Iris pigment epithelial cell (primary cell): ENCODE measurements at regions not wholly inside any gene's neighbourhood (a gene's known extent, or its start where the extent isn't known, plus 50 kb on each side); places are given as distances from the start of the nearest gene placed in this dataset.

Experiments
- DNase-seq: peaks from one replicate; pipeline ENCODE4 v3.0.0-alpha.2; 2011; ENCODE audit warnings: low read depth

DNA sequence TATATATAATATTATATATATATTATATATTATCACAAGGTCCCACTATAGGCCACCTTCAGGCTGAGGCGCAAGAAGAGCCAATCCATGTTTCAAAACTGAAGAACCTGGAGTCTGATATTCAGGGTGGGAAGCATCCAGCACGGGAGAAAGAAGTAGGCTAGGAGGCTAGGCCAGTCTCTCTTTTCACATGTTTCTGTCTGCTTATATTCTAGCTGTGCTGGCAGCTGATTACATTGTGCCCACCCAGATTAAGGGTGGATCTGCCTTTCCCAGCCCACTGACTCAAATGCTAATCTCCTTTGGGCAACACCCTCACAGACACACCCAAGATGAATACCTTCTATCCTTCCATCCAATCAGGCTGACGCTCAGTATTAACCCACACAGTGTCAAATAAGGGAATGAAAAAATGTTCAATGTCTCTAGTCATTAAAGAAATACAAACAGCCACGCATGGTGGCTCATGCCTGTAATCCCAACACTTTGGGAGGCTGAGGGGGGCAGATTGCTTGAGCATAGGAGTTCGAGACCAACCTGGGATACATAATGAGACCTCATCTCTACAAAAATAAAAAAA is 135.4 kb upstream of the PCBD1 start:
- no peak for DNase-seq

DNA sequence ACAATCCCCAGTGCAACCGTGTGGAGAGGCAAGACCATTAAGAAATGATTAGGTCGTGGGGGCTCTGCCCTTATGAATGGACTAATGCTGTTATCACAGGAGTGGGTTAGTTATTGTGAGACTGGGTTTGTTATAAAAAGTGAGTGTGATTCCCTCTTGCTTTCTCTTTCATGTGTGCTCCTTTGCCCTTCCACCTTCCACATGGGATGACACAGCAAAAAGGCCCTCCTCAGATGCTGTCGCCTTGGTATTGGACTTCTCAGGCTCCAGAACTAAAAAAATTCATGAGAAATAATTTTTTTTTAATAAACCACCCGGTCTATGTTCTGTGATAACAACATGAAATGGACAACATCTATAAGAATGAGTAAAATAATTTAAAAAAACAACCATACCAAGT is 136.1 kb upstream of the PCBD1 start:
- DNase-seq, result no peak

DNA sequence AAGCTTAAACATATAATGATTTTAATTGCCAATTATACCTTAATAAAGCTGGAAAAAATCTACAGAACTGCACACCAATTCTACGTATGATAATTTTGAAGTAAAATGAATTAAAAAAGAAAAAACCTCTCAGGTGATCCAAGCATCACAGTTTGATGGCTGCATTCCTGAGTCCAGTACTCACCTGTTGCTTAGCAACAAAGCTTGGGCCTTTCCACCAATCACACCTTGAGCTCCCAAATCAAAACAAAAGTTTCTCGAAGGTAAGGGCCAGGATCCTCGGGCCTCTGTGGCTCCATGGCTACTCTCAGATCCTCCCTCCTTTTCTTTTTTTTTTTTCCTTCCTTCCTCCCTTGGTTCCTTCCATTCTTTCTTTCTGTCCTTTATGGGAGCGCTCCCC is 137.2 kb upstream of the PCBD1 start:
- DNase-seq, result no peak

DNA sequence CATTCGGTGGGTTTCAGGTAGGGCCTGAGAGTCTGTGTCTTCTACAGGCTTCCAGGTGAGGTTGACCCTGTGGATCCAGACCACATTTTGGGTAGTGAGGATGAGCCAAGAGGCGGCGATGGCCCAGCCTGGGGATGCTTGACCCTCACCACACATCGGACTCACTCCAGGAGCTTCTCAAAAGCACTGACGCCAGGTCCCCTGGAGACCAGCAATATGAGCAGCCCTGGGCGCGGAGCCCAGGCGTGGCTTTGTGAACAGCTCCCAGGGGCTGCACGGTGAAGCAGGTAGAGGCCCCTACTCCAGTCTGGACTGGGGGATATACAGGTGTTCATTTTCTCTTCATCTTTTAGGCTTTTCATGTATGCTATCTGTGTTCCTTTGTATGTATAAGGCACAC is 139.7 kb upstream of the PCBD1 start:
- DNase-seq, result no peak

DNA sequence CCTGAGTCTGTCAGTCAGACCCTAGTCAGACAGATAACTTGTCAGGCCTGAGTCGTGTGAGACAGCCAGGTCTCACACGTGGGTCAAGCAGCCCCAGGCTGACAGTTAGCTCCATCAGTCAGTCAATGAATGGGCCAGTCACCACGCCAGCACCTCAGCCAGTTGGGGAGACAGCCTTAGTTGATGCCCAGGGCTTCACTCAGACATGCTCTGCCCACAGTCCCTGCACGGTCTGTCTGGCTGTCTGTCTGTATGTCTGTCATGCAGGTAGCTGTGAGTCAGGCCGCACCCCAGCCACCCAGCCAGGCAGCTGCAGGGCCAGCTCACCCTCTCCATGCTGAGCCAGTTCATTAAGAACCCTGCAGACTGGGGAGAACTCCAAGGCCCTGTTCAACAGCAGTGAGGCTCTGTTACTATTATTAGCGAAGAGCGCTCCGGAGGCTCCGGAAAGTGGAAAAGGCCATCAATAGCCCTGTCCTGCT is 141.1 kb upstream of the PCBD1 start:
- DNase-seq, result no peak

DNA sequence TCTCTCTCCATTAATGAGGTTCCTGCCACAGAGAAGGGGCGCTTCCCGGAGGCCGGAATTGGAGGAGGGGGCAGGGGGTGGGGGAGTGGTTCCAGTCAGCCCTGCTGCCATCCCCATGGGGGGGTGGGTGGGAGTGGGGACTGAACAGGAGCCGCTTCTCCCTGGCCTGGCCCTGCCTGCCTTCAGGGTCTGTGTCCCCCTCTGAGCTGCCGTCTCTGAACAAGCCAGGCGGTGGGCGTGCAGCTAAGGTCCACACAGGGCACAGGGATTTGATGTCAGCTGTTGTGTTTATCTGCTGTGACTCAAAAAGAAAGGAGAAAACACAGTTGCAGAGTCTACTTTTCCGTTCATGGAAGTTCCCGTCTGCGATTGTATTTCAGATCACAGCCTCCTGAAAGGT is 141.5 kb upstream of the PCBD1 start:
- no peak for DNase-seq

DNA sequence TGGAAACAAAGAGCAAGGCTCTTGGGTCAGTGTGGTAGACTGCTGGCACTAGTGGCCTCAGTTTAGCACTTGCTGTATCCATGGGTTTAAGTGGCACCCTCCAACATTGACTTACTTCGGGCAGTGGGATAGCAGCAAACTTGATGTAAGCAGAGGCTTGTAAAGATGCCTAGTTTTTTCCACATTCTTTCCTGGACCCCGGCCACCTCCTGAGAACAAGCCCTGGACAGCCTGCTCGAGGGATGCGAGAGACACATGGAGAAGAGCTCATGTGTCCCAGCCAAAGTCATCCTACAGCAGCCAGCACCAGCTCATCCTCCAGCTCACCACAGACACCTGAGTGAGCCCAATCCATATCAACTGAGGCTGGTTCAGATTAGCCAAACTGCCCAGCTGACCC is 142.7 kb upstream of the PCBD1 start:
- DNase-seq, result no peak

DNA sequence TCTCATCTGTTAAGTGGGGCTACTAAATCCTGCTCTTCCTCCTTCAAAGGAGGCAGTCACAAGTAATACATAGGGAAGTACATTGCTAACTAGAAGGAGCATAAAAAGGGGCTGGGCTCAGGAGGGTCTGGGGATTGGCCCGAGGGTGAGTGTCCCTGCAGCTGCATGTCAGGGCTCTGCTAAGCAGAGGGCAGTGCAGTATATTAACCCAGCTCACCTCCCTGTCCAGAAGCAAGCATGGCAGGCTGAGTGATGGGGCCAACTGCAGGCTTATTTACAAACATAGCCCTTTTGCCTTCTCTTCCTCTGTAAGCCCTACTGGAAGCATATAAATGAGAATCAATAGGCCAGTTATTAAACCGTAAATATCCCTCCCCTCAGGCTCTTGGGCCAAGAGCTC is 143.2 kb upstream of the PCBD1 start:
- DNase-seq, result no peak

DNA sequence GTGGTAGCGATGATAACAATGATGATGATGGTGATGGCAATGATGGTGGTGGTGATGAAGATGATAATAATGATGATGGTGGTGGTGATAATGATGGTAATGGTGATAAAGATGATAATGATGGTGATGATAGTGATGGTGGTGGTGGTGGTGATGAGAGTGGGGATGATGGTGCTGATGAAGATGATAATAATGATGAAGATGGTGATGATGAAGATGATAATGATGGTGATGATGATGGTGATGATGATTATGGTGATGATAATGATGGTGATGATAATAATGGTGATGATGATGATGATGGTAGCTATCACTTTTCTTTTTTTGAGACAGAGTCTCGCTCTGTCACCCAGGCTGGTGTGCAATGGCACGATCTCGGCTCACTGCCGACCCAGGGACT is 144.5 kb upstream of the PCBD1 start:
- no peak for DNase-seq

DNA sequence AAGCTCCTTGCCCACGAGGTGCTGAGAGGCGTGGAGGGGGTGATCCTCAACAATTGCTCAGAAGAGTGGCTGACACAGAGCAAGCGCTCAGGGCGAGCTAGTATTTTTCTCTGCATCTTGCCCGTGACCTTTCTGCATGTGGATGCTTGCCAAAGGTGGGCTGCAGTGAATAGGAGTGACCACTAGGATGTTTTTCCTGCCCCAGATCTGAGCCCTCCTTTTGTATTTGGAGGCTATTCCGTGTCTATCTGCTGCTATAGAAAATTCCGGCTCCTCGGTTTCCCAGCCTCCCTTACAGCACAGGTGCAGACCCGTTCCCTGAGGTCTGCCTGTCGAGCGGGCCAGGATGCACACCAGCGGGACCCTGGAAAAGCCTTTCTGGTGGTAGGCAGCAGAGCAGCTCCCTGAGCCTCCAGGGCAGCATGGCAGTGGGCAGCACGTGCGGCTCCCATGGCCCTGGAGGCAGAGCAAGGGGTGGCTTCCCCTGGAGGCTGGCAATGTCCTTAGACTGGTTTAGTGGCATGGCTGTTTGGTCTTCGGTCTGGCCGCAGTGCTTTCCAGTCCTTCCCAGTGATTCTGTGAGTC is 145.1 kb upstream of the PCBD1 start:
- DNase-seq, result no peak

DNA sequence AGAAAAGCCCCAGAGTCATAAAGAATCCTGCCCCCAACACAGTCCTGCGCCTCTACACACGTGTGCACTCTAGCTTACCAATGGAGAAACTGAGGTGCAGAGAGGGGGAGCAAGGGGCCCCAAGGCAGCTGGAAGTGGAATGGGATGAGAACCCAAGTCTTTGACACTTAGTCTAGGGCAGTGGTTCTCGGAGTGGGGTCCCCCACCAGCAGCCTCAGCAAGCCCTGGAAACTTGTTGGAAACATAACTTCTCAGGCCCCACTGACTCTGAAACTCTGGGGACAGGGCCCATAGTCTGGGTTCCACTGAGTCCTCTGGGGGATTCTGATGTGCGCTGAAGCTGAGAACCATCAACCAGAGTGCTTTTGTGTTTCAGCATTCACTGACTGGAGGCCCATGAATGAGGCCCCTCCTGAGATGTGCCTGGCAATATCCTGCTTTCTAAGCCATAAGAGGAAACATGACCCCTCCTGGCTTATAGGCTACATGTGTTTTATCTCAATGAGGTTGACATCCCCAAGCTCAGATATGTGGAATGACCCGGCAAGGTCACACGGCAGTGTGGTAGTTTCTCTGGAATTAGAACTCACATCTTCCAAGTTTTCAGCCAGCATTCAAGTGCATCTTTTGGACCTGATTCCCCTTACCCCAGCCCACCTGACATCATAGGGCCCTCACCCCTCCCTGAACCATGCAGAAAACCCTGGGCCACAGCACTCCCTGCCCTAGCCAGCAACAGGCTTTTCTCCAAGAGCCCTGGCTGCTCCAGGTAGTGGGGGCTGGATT is 147.3 kb upstream of the PCBD1 start:
- no peak for DNase-seq

DNA sequence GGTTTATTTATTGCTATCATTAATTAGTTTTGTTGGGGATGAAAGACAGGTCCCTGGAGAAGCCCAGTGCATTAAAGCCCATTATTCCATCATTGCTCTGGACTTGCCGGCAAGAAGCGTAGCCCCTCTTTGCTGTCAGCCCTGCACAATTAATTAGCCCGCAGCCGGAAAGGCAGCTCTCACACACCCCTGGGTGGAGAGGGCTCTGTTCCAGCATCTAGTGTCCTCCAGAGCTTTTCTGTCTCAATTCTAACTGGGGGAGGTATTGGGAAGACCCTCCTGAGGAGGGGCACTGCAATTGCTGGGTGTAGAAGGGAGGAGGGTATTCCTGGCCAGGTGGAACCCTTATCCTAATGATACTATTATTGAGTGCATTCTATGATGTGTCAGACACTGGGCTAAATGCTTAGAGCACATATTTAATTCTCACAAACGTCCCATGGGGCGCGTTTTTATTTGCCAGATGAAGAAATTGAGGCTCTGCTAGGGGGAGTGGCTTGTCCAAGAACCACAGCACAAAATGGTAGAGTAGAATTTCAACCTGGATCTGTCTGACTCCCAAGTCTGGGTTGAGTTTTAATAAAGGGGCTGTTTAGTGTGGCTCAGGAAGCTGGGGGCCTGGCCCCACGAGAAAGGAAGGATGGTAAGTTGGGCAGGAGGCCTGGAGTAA is 148.1 kb upstream of the PCBD1 start:
- no peak for DNase-seq

DNA sequence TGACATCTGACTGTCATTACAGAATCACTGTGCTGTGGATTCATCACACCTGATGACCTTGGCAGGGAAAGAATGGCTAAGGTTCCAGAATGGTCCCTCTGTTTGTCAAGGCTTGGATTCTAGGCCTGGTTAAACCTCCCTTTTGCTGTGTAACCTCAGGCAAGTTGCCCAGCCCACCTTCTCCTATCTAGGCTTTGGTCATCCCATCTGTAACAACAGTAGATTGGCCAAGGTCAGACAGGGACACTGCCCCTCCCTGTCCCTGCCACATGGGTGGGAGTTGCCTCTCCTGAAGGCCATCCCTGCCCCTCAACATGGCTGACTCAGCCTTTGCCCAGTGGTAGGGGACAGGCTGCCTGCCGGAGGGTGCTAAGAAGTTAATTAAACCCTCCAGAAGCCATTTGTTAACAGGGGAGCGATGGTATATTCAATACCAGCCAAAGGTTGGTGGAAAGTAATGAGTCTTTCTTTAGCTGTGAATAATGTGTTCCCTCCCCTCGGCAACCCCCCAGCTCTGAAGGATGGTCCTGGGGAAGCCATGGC is 149.8 kb upstream of the PCBD1 start:
- DNase-seq, result no peak

DNA sequence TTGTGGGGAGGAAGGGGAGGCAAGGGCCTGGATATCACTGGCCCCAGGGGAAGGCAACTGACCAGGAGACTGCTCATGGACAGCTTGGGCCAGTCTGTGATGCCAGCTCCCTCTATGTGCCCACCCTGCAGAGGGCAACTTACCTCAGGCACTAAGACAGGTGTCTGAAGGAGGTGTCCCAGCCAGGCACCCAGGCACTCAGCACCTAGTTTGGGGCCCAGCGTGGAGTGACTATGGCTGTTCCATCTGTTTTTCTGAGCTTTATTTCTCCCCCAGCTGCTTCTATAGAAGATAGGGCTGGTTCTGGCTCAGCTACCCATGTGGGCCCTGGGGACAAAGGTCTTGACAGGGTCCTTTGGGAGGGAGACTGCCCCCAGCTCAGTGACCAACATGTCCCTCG is 150.6 kb upstream of the PCBD1 start:
- no peak for DNase-seq

DNA sequence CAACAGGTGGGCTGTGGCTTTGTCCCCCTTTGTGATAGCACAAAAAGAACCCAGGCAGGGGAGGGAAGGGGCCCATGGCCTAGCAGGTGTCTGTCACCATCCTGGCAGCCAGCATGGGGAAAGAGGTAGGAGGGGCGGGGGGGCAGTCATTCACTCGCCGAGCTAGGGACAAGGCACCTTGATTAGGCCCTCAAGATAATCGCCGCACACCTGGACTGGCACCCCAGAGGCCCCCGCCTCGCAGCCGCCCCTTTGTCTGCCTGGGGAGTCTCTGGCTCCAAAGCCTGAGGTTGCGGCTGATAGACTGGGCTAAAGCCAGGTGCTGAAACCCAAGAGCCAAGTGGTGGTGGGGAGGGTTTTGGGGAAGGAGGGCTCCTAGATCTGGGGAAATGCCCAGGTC is 151.2 kb upstream of the PCBD1 start:
- DNase-seq, result no peak

DNA sequence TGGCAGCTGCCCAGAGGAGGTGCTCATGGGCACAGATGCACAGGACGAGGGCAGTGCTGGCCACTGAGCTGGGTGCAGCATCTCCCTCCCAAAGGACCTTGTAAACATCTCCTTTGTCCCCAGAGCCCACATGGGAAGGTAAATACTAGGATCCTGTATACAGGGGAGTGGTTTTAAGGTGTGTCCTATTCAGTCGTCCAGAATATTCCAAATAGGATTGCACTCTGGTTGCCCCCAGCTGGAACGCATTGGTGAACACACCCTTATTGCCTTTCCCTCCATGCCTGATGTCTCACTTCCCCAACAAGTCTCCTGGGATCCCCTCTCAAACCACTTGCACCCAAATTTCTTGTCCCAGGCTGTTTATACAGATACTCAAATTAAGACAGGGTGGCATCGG is 152.0 kb upstream of the PCBD1 start:
- DNase-seq, result no peak

DNA sequence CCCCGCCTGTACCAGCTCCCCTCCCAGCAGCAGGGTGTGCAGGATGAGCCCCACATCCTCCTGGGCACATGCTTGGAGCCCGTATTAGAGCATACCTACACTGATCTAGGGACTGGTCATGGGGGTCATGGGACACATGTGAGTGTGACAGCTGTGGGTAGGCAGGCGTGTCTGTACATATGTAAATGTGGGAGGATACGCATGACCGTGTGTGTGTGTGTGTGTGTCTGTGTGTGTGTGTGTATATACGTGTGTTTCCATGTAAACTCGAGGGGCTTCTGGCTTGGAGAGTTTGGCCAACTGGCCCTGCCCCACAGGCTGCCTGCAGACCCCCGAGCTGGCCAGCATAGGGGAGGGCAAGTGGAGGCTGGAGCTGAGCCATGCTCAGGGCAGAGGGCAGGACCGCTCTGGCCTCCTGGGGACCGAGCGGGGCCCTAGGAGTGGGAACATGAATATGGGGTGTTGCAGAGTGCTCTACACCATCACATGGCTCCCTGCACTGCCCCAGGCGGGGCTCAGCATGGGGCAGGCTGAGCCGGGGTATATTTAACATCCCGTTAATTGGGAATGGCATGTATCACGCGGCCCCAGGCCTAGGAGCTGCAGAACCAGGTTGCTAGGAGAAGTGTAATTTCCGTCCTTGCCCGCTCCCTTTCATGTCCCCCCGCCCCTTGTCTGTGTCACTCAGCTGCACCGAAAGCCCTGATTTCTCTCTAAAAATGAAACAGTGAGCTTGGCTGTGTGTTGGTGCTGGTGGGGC is 152.7 kb upstream of the PCBD1 start:
- DNase-seq, result no peak

DNA sequence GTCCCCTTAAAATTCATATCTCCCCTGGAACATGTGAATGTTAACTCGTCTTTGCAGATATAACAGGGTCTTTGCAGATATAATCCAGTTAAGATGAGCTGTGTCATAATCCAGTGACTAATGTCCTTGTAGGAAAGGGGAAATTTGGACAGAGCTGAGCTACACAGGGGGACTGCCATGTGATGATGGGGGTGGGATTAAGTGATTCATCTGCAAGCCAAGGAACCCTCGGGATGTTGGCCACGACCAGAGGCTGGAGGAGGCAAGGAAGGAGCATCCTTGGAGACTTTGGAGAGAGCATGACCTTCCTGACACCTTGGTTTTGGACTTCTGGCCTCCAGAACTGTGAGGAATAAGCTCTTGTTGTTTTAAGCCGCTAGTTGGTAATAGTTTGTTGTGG is 153.9 kb upstream of the PCBD1 start:
- no peak for DNase-seq

DNA sequence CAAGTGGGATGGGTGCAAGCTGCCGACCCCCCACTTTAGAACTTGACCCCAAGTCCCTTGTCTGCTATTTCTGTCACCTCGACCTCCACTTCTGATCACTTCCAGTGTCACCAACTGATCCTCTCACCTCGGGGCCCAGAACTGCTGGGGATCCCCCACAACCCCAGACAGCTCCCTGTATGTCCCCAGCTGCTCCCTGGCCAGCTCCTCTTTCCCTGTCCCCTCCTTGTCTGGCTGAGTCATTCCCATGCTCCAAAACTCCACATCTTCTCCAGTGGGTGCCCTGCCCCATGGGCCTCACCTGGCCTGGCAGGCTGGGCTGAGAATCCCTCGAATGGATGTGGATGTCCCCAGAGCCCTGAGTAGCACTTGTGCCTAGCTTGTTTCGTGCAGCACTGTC is 154.3 kb upstream of the PCBD1 start:
- DNase-seq, result no peak

DNA sequence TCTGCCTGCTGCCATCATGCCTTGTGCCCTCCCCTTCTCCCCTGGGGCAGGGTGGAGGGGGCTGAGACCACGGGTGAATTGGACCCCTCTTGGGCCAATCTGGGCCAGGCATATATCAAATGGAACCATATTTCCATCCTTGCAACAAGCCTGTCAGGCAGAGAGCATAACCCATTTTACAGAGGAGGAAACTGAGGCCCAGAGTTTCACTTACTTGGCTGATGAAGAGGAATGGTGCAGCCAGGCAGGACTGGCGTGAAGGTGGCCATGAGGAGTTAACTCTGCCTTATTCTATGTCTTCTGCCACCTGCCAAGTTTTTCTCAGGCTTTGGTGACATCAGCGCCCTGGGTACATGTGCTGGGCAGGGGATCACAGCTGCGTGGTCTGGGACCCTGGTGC is 155.5 kb upstream of the PCBD1 start:
- DNase-seq, result no peak

DNA sequence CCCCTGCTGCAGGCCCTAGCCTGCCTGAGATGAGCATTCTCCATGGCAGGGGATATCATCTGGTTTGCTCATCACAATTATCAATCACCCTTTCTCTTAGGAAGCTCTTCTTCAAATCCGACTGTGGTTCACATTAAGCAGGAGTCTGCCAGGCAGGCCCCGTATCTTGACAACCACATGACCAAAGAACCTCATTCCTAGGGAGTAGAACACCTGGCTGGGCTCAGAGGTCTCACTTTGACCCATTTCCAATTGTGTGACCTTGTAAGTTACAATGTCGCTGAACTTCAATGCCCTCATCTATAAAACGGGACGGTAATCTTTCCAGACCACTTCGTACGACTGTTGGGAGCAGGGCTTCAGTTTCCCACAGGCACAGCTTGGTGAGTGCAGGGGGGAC is 156.4 kb upstream of the PCBD1 start:
- DNase-seq, result no peak

DNA sequence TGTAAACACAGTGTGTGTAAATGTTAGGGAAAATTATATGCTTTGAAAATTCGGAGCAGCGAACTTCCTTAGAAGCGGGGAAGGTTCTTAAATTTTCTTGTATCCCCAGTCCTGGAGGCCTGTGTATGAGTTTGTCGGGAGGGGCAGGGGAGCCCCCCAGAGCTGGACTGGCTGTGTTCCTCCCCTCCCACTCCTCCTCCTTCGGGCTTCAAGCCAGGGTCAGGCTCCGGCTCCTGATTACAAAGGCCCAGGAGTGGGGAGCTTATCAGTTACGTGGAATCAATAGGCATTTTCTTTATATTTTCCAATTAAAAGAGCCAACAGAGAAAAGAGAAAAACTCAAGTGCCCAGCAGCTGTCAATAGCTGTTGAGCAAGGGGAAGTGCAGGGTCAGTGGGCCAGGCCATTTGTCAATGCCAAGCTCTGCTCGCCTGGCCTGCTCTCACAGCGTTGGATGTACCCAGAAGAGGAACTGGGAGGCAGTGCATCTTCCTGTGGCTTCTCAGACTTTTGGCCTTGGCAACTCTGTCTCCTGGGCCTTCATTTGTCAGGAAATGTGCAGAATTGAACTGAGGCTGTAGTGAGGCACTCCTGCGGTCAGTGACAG is 156.9 kb upstream of the PCBD1 start:
- no peak for DNase-seq
